ENCODE measurements at regions not wholly inside any gene's neighbourhood (a gene's known extent, or its start where the extent isn't known, plus 50 kb on each side); places are given as distances from the start of the nearest gene placed in this dataset.

DNA sequence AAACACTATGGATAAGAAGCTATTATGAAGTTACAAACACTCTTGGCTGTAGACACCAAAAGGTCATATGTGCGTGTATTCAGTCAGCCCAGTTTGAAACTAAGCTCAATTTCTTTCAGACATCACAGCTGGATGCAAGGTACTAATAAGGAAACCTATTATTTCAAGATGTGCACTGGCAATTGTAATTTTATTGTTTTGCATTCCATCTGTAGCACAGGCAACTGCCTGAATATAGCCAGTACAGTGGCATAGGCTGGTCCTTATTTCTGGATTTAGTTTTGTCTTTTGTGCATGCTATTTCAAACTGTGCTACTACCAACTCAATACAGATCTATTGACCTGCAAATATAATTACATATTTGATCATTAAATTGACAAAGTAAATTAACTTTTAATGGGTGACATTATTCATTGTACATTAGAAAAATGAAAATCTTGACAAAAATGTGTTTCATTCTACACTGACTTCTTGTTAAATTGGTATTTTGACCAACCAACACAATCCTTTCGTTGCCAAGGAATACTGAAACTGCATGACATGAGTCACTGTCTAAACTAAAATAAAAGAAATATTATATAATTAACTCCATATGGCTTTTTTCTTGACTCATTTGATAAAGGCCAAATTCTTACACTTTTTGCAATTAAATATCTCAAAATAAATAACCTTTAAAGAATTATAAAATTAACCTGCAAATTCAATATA lies 594.3 kb upstream of the ADGRL3 start:
- Histone ChIP-seq H4K5ac (ENCODE audit: insufficient read length, low read depth, low read length) (no peak overlapping the region), H3K18ac (ENCODE audit: insufficient read length, low read depth, low read length) (no peak overlapping the region), H3K4me2 (ENCODE audit: insufficient read depth, insufficient read length, low read length) (no peak overlapping the region), H3K9me3 (ENCODE audit: control insufficient read depth, low read depth, low read length) (no peaks in the 10 kb centered on the region), H4K91ac (ENCODE audit: insufficient read length, low read depth, low read length) (no peak overlapping the region), H2BK20ac (ENCODE audit: low read depth, low read length, poor library complexity, severe bottlenecking) (no peak overlapping the region), H2BK5ac (ENCODE audit: insufficient read length, low read length) (no peak overlapping the region), H3K79me1 (ENCODE audit: insufficient read depth, low read depth, low read length, poor library complexity, severe bottlenecking) (no peaks in the 10 kb centered on the region), H3K4me1 (ENCODE audit: insufficient read depth, low read length) (no peaks in the 10 kb centered on the region), H3K79me2 (ENCODE audit: insufficient read depth, low read length) (no peaks in the 10 kb centered on the region), H3K9ac (ENCODE audit: extremely low read depth, insufficient read length, low read length) (no peak overlapping the region), H2AK5ac (ENCODE audit: insufficient read length, low read length) (no peak overlapping the region), H3K56ac (ENCODE audit: insufficient read length, low read depth, low read length) (no peak overlapping the region), H3K4ac (ENCODE audit: low read depth, low read length) (no peak overlapping the region), H3T11ph (ENCODE audit: low read length) (no peak overlapping the region), H3K23ac (ENCODE audit: insufficient read length, low read depth, low read length) (no peak overlapping the region), H4K8ac (replicated peaks; ENCODE audit: insufficient read length, low read depth, low read length) (no peak overlapping the region), H3K27ac (ENCODE audit: insufficient read length, low read depth, low read length) (no peak overlapping the region), H2AFZ (ENCODE audit: low read length) (no peak overlapping the region), H4K20me1 (ENCODE audit: control insufficient read depth, insufficient read depth, insufficient read length) (no peaks in the 10 kb centered on the region), H3K27me3 (ENCODE audit: insufficient read depth, low read length) (no peaks in the 10 kb centered on the region), H2BK120ac (ENCODE audit: low read depth, low read length, poor library complexity, severe bottlenecking) (no peak overlapping the region), H2BK15ac (ENCODE audit: low read depth, low read length) (no peak overlapping the region), H3K14ac (ENCODE audit: insufficient read depth, low read length) (no peak overlapping the region), H2BK12ac (ENCODE audit: insufficient read length, low read depth, low read length) (no peak overlapping the region), H3K23me2 (ENCODE audit: insufficient read length, low read depth, low read length, poor library complexity, severe bottlenecking) (no peaks in the 10 kb centered on the region)
- Mint-ChIP-seq H3K4me1 (peaks cover 0 to 3% of the 10 kb centered on the region in 2 experiments; a peak in 1 of 4 replicates), H3K9me3 (no peaks in the 10 kb centered on the region), H3K36me3 (ENCODE audit: insufficient read depth in 1 of 3, low read depth in 3 of 3) (no peaks in the 10 kb centered on the region), H3K4me3 (no peak overlapping the region), H3K27ac (no peak overlapping the region), H3K27me3 (ENCODE audit: low read depth) (no peaks in the 10 kb centered on the region)
- no peak for DNase-seq
- TF ChIP-seq, protein P1, sequence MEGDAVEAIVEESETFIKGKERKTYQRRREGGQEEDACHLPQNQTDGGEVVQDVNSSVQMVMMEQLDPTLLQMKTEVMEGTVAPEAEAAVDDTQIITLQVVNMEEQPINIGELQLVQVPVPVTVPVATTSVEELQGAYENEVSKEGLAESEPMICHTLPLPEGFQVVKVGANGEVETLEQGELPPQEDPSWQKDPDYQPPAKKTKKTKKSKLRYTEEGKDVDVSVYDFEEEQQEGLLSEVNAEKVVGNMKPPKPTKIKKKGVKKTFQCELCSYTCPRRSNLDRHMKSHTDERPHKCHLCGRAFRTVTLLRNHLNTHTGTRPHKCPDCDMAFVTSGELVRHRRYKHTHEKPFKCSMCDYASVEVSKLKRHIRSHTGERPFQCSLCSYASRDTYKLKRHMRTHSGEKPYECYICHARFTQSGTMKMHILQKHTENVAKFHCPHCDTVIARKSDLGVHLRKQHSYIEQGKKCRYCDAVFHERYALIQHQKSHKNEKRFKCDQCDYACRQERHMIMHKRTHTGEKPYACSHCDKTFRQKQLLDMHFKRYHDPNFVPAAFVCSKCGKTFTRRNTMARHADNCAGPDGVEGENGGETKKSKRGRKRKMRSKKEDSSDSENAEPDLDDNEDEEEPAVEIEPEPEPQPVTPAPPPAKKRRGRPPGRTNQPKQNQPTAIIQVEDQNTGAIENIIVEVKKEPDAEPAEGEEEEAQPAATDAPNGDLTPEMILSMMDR (conservative IDR thresholded peaks at IDR 0.05) = no peak
- WGBS (ENCODE audit: extremely low coverage, insufficient read length, low lambda C conversion rate) = no CpG with 5 or more reads among the region's 2 CpGs

All from H9 (cell line).